PC-3 (cell line): ENCODE measurements at regions not wholly inside any gene's neighbourhood (a gene's known extent, or its start where the extent isn't known, plus 50 kb on each side); places are given as distances from the start of the nearest gene placed in this dataset.

Experiments
- CTCF ChIP-seq: fragments of 300-600 bp; sonication (generic); conservative IDR thresholded peaks from 2 replicates; pipeline ENCODE4 v1.5.1; 2017; ENCODE audit warnings: antibody characterized with exemption, low read depth, mild to moderate bottlenecking, low read length
- EZH2 ChIP-seq: fragments of 300-600 bp; sonication (generic); IDR thresholded peaks from one replicate; pipeline ENCODE4 v1.6.1; 2017; ENCODE audit warnings: antibody characterized with exemption, mild to moderate bottlenecking, low read length; ENCODE audit not compliant: unreplicated experiment

- TF ChIP-seq CTCF (no peak), EZH2 (no peak)
These were observed 164.5 kb upstream of the POU2AF2 start for GRCh38 chr11:111081021-111081511.
